Astrocyte (in vitro differentiated cells and primary cell): ENCODE measurements at regions not wholly inside any gene's neighbourhood (a gene's known extent, or its start where the extent isn't known, plus 50 kb on each side); places are given as distances from the start of the nearest gene placed in this dataset.

Experiments used
- DNase-seq: peaks from one replicate; pipeline ENCODE4 v3.0.0-alpha.2; 2010; ENCODE audit warnings: low read depth
- FAIRE-seq: peaks from 2 replicates; lab custom pipeline; 2011; peaks lifted over from hg19 to GRCh38; lab: Jason Lieb, UNC
- H2AFZ ChIP-seq: 2 replicates; pipeline ENCODE4 v1.6.0; 2012; ENCODE audit warnings: low read depth, low read length, inconsistent platforms
- H3K27ac ChIP-seq: 2 replicates; pipeline ENCODE4 v1.5.1; 2011; ENCODE audit warnings: low read depth, low read length, inconsistent platforms
- H3K27me3 ChIP-seq: 2 replicates; pipeline ENCODE4 v1.6.0; 2011; ENCODE audit warnings: low read length, inconsistent platforms; ENCODE audit not compliant: insufficient read depth
- H3K36me3 ChIP-seq: 2 replicates; pipeline ENCODE4 v1.5.1; 2011; ENCODE audit warnings: low read length, inconsistent platforms; ENCODE audit not compliant: insufficient read depth
- H3K4me1 ChIP-seq: 2 replicates; pipeline ENCODE4 v1.5.1; 2011; ENCODE audit warnings: low read length, inconsistent platforms; ENCODE audit not compliant: insufficient read depth
- H3K4me2 ChIP-seq: 2 replicates; pipeline ENCODE4 v1.6.0; 2012; ENCODE audit warnings: low read length, inconsistent platforms
- H3K4me3 ChIP-seq: 2 replicates; pipeline ENCODE4 v1.5.1; 2011; ENCODE audit warnings: low read depth, mild to moderate bottlenecking, low read length, inconsistent platforms; ENCODE audit not compliant: insufficient read depth
- H3K79me2 ChIP-seq: 2 replicates; pipeline ENCODE4 v1.6.0; 2012; ENCODE audit warnings: mild to moderate bottlenecking, low read length, inconsistent platforms; ENCODE audit not compliant: insufficient read depth
- H3K9ac ChIP-seq: 2 replicates; pipeline ENCODE4 v1.6.0; 2012; ENCODE audit warnings: mild to moderate bottlenecking, low read length, inconsistent platforms
- H3K9me3 ChIP-seq: 2 replicates; pipeline ENCODE4 v1.5.1; 2012; ENCODE audit warnings: low read depth, mild to moderate bottlenecking, low read length, inconsistent platforms; ENCODE audit not compliant: insufficient read depth
- H4K20me1 ChIP-seq: 2 replicates; pipeline ENCODE4 v1.6.0; 2012; ENCODE audit warnings: low read length, inconsistent platforms; ENCODE audit not compliant: insufficient read depth
- H3K27ac Mint-ChIP-seq: one replicate; pipeline ENCODE4 v1.8.0; 2021; ENCODE audit warnings: mild to moderate bottlenecking, mixed read lengths; ENCODE audit not compliant: unreplicated experiment
- H3K27me3 Mint-ChIP-seq: one replicate; pipeline ENCODE4 v1.8.0; 2021; ENCODE audit warnings: low read depth, mixed read lengths; ENCODE audit not compliant: unreplicated experiment
- H3K36me3 Mint-ChIP-seq: one replicate; pipeline ENCODE4 v1.8.0; 2021; ENCODE audit warnings: low read depth, mixed read lengths; ENCODE audit not compliant: unreplicated experiment
- H3K4me1 Mint-ChIP-seq: one replicate; pipeline ENCODE4 v1.8.0; 2021; ENCODE audit warnings: low read depth, mixed read lengths; ENCODE audit not compliant: unreplicated experiment
- H3K4me3 Mint-ChIP-seq: one replicate; pipeline ENCODE4 v1.8.0; 2021; ENCODE audit warnings: mild to moderate bottlenecking, moderate library complexity, mixed read lengths; ENCODE audit not compliant: unreplicated experiment
- H3K9me3 Mint-ChIP-seq: one replicate; pipeline ENCODE4 v1.8.0; 2021; ENCODE audit warnings: mild to moderate bottlenecking, mixed read lengths; ENCODE audit not compliant: unreplicated experiment
- EZH2 ChIP-seq: IDR thresholded peaks from 2 replicates; pipeline ENCODE4 v1.6.1; 2012; ENCODE audit warnings: mild to moderate bottlenecking, low read length, inconsistent platforms; ENCODE audit not compliant: insufficient read depth
- TF ChIP-seq, protein P1 (sequence below): IDR thresholded peaks from 2 replicates; pipeline ENCODE4 v1.5.1; 2011; ENCODE audit warnings: low read depth, mild to moderate bottlenecking, inconsistent platforms, low read length, moderate library complexity; ENCODE audit not compliant: insufficient read depth

DNA sequence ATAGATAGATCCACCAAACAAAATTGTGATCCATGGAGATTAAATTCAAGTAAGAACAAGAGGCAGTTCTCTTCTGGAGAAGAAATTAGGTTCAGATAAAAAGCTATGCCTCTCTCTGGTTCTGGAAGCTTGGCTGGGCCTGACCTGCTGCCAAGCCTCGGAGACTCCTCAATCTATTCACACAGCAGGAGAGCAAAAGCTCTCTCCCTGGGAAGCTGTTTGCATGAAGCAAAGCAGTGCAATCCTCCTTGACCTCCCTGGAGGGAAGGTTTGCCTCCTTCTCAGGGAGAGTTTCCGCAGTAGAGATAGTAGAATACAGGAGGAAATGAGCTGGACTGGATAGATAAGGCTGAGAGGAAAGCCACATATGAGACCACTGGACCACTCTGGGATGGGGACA is 78.1 kb upstream of the GNAO1 start:
- Mint-ChIP-seq H3K27me3 (peaks cover 13% of the 10 kb centered on the region), H3K9me3 (no peaks in the 10 kb centered on the region), H3K27ac (no peak overlapping the region), H3K36me3 (no peaks in the 10 kb centered on the region), H3K4me1 (no peaks in the 10 kb centered on the region), H3K4me3 (no peak overlapping the region)
- Histone ChIP-seq H3K4me2 (no peak overlapping the region), H3K4me3 (no peak overlapping the region), H3K4me1 (no peaks in the 10 kb centered on the region), H4K20me1 (no peaks in the 10 kb centered on the region), H3K79me2 (no peaks in the 10 kb centered on the region), H3K27ac (no peak overlapping the region), H2AFZ (no peak overlapping the region), H3K27me3 (no peaks in the 10 kb centered on the region), H3K9me3 (no peaks in the 10 kb centered on the region), H3K36me3 (no peaks in the 10 kb centered on the region), H3K9ac (no peak overlapping the region)
- FAIRE-seq: no peak
- TF ChIP-seq EZH2: no peak
- TF ChIP-seq, protein P1, sequence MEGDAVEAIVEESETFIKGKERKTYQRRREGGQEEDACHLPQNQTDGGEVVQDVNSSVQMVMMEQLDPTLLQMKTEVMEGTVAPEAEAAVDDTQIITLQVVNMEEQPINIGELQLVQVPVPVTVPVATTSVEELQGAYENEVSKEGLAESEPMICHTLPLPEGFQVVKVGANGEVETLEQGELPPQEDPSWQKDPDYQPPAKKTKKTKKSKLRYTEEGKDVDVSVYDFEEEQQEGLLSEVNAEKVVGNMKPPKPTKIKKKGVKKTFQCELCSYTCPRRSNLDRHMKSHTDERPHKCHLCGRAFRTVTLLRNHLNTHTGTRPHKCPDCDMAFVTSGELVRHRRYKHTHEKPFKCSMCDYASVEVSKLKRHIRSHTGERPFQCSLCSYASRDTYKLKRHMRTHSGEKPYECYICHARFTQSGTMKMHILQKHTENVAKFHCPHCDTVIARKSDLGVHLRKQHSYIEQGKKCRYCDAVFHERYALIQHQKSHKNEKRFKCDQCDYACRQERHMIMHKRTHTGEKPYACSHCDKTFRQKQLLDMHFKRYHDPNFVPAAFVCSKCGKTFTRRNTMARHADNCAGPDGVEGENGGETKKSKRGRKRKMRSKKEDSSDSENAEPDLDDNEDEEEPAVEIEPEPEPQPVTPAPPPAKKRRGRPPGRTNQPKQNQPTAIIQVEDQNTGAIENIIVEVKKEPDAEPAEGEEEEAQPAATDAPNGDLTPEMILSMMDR: no peak
- no peak for DNase-seq

DNA sequence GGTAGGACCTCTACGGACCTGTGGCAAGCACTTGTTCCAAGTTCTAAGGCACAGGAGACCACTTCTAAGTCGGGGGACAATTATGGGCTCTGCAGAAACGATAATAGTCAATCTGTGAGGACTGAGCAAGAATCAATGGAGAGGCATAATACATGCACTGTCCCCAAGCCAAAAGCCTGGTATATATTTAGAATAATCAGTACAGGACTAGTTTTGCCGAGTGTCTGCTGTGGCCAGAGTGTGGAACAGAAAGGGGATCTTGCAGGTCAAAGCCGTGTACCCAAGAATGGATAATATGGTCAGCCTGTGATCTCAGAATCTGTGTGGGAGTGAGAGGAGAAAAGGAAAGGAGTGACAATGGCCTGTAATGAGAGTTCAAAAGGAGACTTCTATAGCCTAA is 80.2 kb upstream of the GNAO1 start:
- Histone ChIP-seq H3K4me2 (no peak overlapping the region), H3K4me1 (no peaks in the 10 kb centered on the region), H2AFZ (no peak overlapping the region), H3K4me3 (no peak overlapping the region), H3K79me2 (no peaks in the 10 kb centered on the region), H3K36me3 (no peaks in the 10 kb centered on the region), H3K9ac (no peak overlapping the region), H4K20me1 (no peaks in the 10 kb centered on the region), H3K9me3 (no peaks in the 10 kb centered on the region), H3K27ac (no peak overlapping the region), H3K27me3 (no peaks in the 10 kb centered on the region)
- FAIRE-seq (no peak), DNase-seq (no peak)
- Mint-ChIP-seq H3K27me3 (peaks cover 19% of the 10 kb centered on the region), H3K4me1 (no peaks in the 10 kb centered on the region), H3K36me3 (no peaks in the 10 kb centered on the region), H3K4me3 (no peak overlapping the region), H3K27ac (no peak overlapping the region), H3K9me3 (no peaks in the 10 kb centered on the region)
- TF ChIP-seq, protein P1: no peak
- no peak for TF ChIP-seq EZH2

DNA sequence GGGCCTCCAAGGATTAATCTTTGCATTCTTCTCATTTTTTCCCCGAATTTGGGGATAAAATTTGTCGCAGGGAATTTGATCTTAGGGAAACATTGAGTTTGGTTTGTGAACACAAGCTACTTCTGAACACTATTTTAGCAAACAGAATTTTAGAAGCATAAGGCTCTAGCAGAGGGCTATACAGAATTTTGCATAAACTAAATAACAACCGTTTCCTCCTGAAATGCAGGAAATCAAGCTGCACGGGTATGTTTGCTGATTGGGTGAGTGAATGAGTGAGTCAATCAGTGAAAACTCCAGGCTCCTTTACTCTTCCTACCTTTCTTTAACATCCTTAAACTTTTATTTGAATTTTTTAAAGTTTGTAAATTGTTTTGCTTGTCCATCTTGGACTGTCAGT is 81.3 kb upstream of the GNAO1 start:
- Mint-ChIP-seq H3K9me3 (no peaks in the 10 kb centered on the region), H3K36me3 (no peaks in the 10 kb centered on the region), H3K27me3 (peaks cover 22% of the 10 kb centered on the region), H3K4me3 (no peak overlapping the region), H3K27ac (no peak overlapping the region), H3K4me1 (no peaks in the 10 kb centered on the region)
- Histone ChIP-seq H3K36me3 (no peaks in the 10 kb centered on the region), H3K27ac (no peak overlapping the region), H3K9me3 (no peaks in the 10 kb centered on the region), H2AFZ (no peak overlapping the region), H4K20me1 (no peaks in the 10 kb centered on the region), H3K79me2 (no peaks in the 10 kb centered on the region), H3K4me1 (no peaks in the 10 kb centered on the region), H3K4me2 (no peak overlapping the region), H3K4me3 (no peak overlapping the region), H3K27me3 (no peaks in the 10 kb centered on the region), H3K9ac (no peak overlapping the region)
- FAIRE-seq (no peak), DNase-seq (no peak)
- no peak for TF ChIP-seq EZH2
- TF ChIP-seq, protein P1: no peak
